ENCODE measurements at regions not wholly inside any gene's neighbourhood (a gene's known extent, or its start where the extent isn't known, plus 50 kb on each side); places are given as distances from the start of the nearest gene placed in this dataset.

- no peak for TF ChIP-seq EZH2 (IDR thresholded peaks at IDR 0.05; ENCODE audit: borderline replicate concordance, low read length)
- peak in 1 of 2 donors; percentile 18 for TF ChIP-seq CTCF (conservative IDR thresholded peaks at IDR 0.05 in 1 of 2, IDR thresholded peaks at IDR 0.05 in 1 of 2; ENCODE audit: extremely low read depth in 1 of 2, insufficient read depth in 1 of 2, low read depth in 1 of 2, low read length in 2 of 2)
These were observed 310.6 kb upstream of the AADAT start for GRCh38 chr4:170400361-170400760.

Data from mammary epithelial cell (primary cell).